OCI-LY1 (cell line): ENCODE measurements at regions not wholly inside any gene's neighbourhood (a gene's known extent, or its start where the extent isn't known, plus 50 kb on each side); places are given as distances from the start of the nearest gene placed in this dataset.

Source experiments
- CTCF ChIP-seq: fragments of 200-600 bp; sonication (generic), shearing (Covaris generic); IDR thresholded peaks from 2 replicates; pipeline ENCODE4 v1.5.1; 2017; ENCODE audit warnings: mild to moderate bottlenecking, antibody characterized with exemption, low read length, moderate library complexity, mixed read lengths
- EZH2 ChIP-seq: fragments of 200-600 bp; sonication (generic), shearing (Covaris generic); IDR thresholded peaks from 2 replicates; pipeline ENCODE4 v1.8.0; 2017; ENCODE audit warnings: borderline replicate concordance, mixed run types, mild to moderate bottlenecking, antibody characterized with exemption, low read length, moderate library complexity, mixed read lengths

DNA sequence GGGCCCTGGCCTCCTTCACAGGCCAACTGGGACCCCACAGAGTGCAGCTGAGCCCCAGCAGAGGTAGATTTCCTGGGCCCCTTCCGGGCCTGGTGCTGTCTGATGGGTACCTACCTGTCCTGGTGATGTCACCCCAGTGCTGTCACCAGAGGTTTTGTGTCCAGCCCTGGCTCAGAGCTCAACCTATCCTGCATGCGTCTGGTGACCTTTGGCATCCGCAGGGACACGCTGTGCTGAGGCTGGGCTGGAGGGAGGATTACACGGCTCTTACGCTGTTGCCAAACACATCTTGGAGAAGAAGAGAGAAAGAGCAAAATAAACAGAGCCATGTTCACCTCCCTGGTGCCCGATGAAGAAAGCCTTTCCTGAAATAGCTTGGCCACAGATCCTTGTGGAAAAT, 70.6 kb upstream of the MED9 start:
- TF ChIP-seq CTCF (no peak), EZH2 (no peak)
